AG04449 (cell line): ENCODE measurements at regions not wholly inside any gene's neighbourhood (a gene's known extent, or its start where the extent isn't known, plus 50 kb on each side); places are given as distances from the start of the nearest gene placed in this dataset.

Experiments
- CTCF ChIA-PET: fragments of 350-600 bp; formaldehyde crosslinking; extraction: SDS; loops from one replicate; lab custom pipeline; 2021; ENCODE audit warnings: antibody characterized with exemption; lab: Yijun Ruan, JAX
- POLR2A ChIA-PET: fragments of 400-600, 350-600 bp; formaldehyde crosslinking; extraction: SDS; loops from one replicate; lab custom pipeline; 2020; ENCODE audit warnings: antibody characterized with exemption, inconsistent platforms; lab: Yijun Ruan, JAX
- DNase-seq: peaks from one replicate; pipeline ENCODE4 v3.0.0-alpha.2; 2010; ENCODE audit warnings: low read depth, low spot score
- H3K4me3 ChIP-seq: 2 replicates; pipeline ENCODE4 v1.5.1; 2011; ENCODE audit warnings: low read depth, mild to moderate bottlenecking, control low read depth, low read length
- CTCF ChIP-seq: IDR thresholded peaks from one replicate; pipeline ENCODE4 v1.5.1; 2011; ENCODE audit warnings: mild to moderate bottlenecking, moderate library complexity, low read length, control low read depth, inconsistent platforms; ENCODE audit not compliant: insufficient read depth; ENCODE audit errors: missing control alignments

- TF ChIP-seq CTCF = no peak
- no peak overlapping the region for H3K4me3 ChIP-seq
- ChIA-PET POLR2A (no interaction called here), CTCF (no interaction called here)
- no peak for DNase-seq
These were observed 545.0 kb downstream of the OTOL1 start for GRCh38 chr3:162041622-162042021.

- TF ChIP-seq CTCF = no peak
- no peak overlapping the region for H3K4me3 ChIP-seq
- POLR2A ChIA-PET = no interaction called here
- no peak for DNase-seq
- CTCF ChIA-PET = no interaction called here
These were observed 556.0 kb downstream of the OTOL1 start for GRCh38 chr3:162052636-162053035.

- ChIA-PET CTCF (no interaction called here), POLR2A (no interaction called here)
- TF ChIP-seq CTCF = no peak
These were observed 576.1 kb downstream of the OTOL1 start for GRCh38 chr3:162072656-162073164.

GRCh38 chr3:162073422-162073975, 576.9 kb downstream of the OTOL1 start:
- DNase-seq = no peak
- POLR2A ChIA-PET = no interaction called here
- no peak for TF ChIP-seq CTCF
- CTCF ChIA-PET = no interaction called here
- no peak overlapping the region for H3K4me3 ChIP-seq

More at GRCh38 chr3:162072656-162073164, 576.1 kb downstream of the OTOL1 start:
- no peak overlapping the region for H3K4me3 ChIP-seq
- no peak for DNase-seq

GRCh38 chr3:162077108-162077507, 580.5 kb downstream of the OTOL1 start:
- H3K4me3 ChIP-seq = no peak overlapping the region
- DNase-seq = no peak
- TF ChIP-seq CTCF = no peak
- POLR2A ChIA-PET = no interaction called here
- CTCF ChIA-PET = no interaction called here

- no peak for DNase-seq
- no peak overlapping the region for H3K4me3 ChIP-seq
- ChIA-PET POLR2A (no interaction called here), CTCF (no interaction called here)
- TF ChIP-seq CTCF = no peak
These were observed 585.9 kb downstream of the OTOL1 start for GRCh38 chr3:162082516-162082915.
